ENCODE measurements at regions not wholly inside any gene's neighbourhood (a gene's known extent, or its start where the extent isn't known, plus 50 kb on each side); places are given as distances from the start of the nearest gene placed in this dataset.
"Not testable (repeated sequence)": the region's sequence is repeated elsewhere in the genome, so short reads cannot be mapped to it uniquely, and the experiment has no call there.

- DNase-seq: no peak
These were observed 74.9 kb upstream of the ZNF280D start for GRCh38 chr15:56808160-56808559.

DNA sequence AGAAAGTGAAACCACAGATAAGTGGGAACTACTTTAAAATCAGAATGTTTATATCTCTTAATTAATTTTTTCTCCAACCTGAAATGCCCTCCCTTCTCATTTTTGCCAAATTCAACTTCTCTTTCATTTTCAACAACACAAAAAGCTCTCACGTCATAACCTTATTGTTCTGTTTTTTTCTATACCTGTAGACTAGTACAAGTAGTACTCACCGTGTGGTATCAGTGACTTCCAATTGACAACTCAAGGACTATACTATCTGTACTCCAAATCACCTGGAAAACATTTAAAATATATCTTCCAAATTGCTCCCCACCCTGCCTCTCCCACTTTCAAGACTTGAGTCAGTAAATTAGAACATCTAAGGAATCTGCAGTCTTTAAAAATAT lies 72.8 kb upstream of the ZNF280D start:
- DNase-seq: no peak

DNA sequence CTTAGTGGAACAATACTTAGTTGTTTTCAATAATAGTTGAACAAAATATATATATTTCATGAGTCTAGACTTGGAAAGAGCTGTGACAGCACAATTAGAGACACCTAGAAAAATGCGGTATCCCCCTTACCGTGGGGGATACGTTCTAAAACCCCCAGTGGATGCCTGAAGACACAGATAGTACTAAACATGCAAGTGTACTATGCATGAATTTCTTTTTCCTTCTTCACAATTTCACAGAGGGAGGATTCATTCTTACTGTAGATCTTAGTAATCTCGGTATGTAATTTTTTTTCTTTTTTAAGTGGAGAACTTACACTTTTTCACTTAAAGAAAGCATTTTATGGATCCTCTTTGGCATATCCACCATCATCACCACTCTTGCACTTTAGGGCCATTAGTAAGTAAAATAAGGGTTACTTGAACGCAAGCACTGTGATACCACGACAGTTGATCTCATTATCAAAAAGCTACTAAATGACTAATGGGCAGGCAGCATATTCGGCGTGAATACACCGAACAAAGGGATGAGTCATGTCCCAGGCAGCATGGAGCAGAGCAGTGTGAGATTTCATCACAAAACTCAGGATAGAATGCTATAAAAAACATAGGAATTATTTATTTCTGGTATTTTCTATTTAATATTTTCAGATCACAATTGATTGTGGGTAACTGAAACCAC lies 72.3 kb upstream of the ZNF280D start:
- no peak for DNase-seq

DNA sequence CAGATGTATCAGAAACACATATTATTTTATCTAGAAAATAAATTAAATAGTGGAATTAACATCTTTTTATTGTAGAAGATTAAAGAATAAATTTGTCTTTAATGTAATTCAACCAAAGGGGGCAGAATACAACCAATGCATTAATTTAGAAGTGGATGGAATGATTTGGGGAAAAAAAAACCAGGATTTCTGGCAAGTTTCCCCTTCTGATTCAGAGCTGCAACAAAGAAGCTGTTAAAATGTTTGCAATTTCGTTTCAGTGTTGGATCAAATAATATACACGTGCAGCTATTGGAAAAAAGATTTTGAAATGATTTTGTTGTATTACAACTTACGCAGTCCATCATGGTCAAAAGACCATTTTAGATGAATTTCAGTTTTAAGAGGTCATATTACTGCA lies 71.6 kb upstream of the ZNF280D start:
- DNase-seq: no peak

DNA sequence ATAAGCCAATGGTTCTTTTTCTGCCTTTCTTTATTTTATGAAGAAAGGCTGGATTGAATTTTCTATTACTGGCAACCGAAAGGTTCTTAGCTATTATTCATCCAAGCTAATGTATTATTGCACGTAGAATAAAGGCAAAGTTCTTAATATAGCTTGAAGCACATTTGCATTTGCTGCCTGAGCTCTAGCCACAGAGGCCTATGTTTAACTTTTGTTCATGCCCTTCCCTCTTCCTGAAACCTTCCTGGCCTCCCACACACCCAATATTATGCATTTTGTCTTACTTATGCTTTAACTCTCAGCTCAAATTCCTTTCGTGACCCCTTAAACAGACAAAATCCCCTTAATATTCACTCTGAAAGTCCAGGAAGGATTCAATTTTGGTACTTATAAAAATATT lies 71.0 kb upstream of the ZNF280D start:
- no peak for DNase-seq

DNA sequence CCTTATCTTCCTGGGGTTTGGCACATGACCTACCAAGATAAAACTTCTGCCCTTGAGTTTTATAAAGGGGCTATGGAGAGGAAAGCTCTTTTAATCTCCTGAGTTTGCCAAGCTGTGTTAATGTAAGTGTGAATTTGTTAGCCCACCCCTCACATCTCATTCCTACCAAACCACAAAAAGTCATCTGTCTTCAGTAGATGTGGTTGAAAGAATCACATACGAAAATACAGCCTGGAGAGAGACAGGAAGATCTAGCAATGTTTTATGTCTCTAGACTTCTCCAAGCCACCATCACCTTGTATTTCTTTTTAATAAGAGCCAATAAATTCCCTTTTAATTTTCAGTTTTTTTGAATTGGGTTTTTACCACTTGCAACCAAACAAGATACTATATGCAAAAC lies 68.9 kb upstream of the ZNF280D start:
- no peak for DNase-seq

GRCh38 chr15:56798639-56799038 lies 65.3 kb upstream of the ZNF280D start:
- no peak for DNase-seq

- no peak for DNase-seq
These were observed 64.5 kb upstream of the ZNF280D start for GRCh38 chr15:56797720-56798275.

GRCh38 chr15:56795502-56795901 lies 62.2 kb upstream of the ZNF280D start:
- DNase-seq: no peak

- DNase-seq: no peak
These were observed 61.4 kb upstream of the ZNF280D start for GRCh38 chr15:56794553-56795329.

DNA sequence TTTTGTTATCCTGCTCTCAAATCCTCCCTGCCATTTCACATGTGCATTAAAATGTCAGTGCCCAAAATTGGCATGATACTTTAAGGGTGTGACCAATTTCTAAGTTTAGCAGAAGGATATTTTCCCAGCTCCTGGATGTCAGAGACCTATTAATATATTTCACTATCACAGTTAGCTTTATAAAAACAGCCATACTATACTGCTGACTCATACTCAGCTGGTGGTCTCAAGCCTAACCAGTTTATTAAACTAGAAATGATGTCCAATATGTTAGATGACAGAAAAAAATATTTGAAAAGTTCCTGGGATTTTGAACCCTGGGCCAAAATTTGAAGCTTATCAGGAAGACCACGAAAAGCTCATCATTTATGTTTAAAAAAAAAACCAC lies 60.9 kb upstream of the ZNF280D start:
- no peak for DNase-seq

GRCh38 chr15:56792211-56792610 lies 58.9 kb upstream of the ZNF280D start:
- no peak for DNase-seq

GRCh38 chr15:56791521-56791920 lies 58.2 kb upstream of the ZNF280D start:
- not testable (repeated sequence) for DNase-seq

- DNase-seq: no peak
These were observed 55.0 kb upstream of the ZNF280D start for GRCh38 chr15:56788359-56788758.

GRCh38 chr15:56786966-56787365 lies 53.7 kb upstream of the ZNF280D start:
- no peak for DNase-seq

- no peak for DNase-seq
These were observed 50.8 kb upstream of the ZNF280D start for GRCh38 chr15:56783857-56784661.

DNA sequence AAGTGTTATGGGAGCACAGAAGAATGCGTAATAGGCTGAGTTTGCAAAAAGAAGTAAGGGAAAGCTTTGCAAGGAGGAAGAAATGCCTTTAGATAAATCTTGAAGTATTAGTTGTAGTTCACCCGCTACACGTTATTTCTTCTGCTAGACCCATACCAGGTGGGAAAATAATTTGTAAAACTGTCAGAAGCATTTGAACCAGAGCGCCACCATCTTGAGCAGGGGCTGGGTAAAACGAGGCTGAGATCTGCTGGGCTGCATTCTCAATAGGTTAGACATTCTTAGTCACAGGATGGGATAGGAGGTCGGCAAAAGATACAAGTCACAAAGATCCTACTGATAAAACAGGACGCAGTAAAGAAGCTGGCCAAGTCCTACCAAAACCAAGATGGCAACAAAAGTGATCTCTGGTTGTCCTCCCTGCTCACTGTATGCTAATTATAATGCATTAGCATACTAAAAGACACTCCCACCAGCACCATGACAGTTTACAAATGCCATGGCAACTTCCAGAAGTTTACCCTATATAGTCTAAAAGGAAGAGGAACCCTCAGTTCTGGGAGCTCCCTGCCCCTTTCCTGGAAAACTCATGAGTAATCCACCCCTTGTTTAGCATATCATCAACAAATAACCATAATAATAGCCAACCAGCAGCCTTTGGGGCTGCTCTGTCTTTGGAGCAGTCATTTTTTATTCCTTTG lies 50.0 kb upstream of the ZNF280D start:
- DNase-seq: no peak
